GM13977 (cell line): ENCODE measurements at regions not wholly inside any gene's neighbourhood (a gene's known extent, or its start where the extent isn't known, plus 50 kb on each side); places are given as distances from the start of the nearest gene placed in this dataset.

Experiments
- DNase-seq: peaks from one replicate; pipeline ENCODE4 v3.0.0; 2012; ENCODE audit warnings: low spot score
- in situ Hi-C: fragments of 300-500 bp; cut with MboI; formaldehyde crosslinking; loops from one replicate; pipeline ENCODE4 v1.12.0; 2022; ENCODE audit warnings: low sequenced_read_pairs, low pct_unique_long_range_greater_than_20kb, mixed read lengths, inconsistent platforms; ENCODE audit not compliant: unreplicated experiment
- TF ChIP-seq, protein P1 (sequence below): IDR thresholded peaks from 2 replicates; pipeline ENCODE4 v1.5.1; 2012; ENCODE audit warnings: mild to moderate bottlenecking, control low read depth; ENCODE audit not compliant: insufficient read depth; ENCODE audit errors: extremely low read depth, missing control alignments

- TF ChIP-seq, protein P1, sequence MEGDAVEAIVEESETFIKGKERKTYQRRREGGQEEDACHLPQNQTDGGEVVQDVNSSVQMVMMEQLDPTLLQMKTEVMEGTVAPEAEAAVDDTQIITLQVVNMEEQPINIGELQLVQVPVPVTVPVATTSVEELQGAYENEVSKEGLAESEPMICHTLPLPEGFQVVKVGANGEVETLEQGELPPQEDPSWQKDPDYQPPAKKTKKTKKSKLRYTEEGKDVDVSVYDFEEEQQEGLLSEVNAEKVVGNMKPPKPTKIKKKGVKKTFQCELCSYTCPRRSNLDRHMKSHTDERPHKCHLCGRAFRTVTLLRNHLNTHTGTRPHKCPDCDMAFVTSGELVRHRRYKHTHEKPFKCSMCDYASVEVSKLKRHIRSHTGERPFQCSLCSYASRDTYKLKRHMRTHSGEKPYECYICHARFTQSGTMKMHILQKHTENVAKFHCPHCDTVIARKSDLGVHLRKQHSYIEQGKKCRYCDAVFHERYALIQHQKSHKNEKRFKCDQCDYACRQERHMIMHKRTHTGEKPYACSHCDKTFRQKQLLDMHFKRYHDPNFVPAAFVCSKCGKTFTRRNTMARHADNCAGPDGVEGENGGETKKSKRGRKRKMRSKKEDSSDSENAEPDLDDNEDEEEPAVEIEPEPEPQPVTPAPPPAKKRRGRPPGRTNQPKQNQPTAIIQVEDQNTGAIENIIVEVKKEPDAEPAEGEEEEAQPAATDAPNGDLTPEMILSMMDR: no peak
- in situ Hi-C loops: no loop called here
- DNase-seq: no peak
Observed at GRCh38 chr4:127102361-127102760, 530.4 kb upstream of the INTU start.

GRCh38 chr4:127103681-127104115 lies 529.1 kb upstream of the INTU start:
- in situ Hi-C loops: no loop called here
- no peak for DNase-seq
- TF ChIP-seq, protein P1: no peak

DNA sequence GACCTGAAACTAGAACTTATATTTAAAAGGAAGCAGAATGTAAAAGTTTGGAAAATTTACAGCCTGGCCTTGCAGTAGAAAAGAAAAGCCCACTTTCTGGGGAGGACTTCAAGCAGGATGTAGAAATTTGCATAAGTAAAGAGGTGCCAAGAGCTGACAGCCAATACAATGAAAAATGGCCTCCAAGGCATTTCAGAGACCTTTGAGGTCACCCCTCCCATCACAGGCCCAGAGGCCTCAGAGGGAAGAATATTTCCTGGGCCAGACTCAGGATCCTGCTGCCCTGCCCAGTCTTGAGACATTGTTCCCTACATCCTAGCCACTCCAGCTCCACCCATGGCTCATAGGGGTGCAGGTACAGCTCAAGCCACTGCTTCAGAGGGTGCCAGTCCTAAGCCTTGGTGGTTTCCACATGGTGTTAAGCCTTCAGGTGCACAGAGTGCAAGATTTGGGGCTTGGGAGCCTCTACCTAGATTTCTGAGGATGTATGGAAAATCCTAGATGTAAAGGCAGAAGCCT lies 518.9 kb upstream of the INTU start:
- TF ChIP-seq, protein P1: no peak
- in situ Hi-C loops: no loop called here
- no peak for DNase-seq

GRCh38 chr4:127118681-127119080 lies 514.1 kb upstream of the INTU start:
- DNase-seq: no peak
- TF ChIP-seq, protein P1: no peak
- in situ Hi-C loops: no loop called here

- TF ChIP-seq, protein P1: no peak
- in situ Hi-C loops: no loop called here
- no peak for DNase-seq
Observed at GRCh38 chr4:127120441-127121090, 512.2 kb upstream of the INTU start.

DNA sequence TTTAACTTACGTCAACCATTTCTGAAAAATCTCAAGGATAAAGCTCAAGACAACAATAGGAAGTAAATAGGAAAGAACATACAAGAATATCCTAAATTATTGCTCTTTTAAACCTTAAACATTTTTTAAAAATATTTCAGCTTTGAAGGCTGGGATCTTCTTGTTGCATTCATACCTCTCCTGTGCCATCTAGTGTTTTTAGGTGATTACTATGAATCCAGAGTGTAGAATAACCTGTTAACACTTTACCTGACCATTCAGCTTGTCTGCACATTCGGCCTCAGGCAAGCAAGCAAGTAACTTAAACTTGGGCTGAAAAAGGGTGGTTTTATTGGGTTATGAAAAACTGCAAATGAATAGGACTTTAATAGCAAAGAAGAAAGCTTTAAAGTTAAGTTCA lies 507.8 kb upstream of the INTU start:
- DNase-seq: no peak
- in situ Hi-C loops: no loop called here
- TF ChIP-seq, protein P1: no peak
